Astrocyte (in vitro differentiated cells and primary cell): ENCODE measurements at regions not wholly inside any gene's neighbourhood (a gene's known extent, or its start where the extent isn't known, plus 50 kb on each side); places are given as distances from the start of the nearest gene placed in this dataset.

ENCODE experiments used
- EZH2 ChIP-seq: IDR thresholded peaks from 2 replicates; pipeline ENCODE4 v1.6.1; 2012; ENCODE audit warnings: mild to moderate bottlenecking, low read length, inconsistent platforms; ENCODE audit not compliant: insufficient read depth
- TF ChIP-seq, protein P1 (sequence below): IDR thresholded peaks from 2 replicates; pipeline ENCODE4 v1.5.1; 2011; ENCODE audit warnings: low read depth, mild to moderate bottlenecking, inconsistent platforms, low read length, moderate library complexity; ENCODE audit not compliant: insufficient read depth

DNA sequence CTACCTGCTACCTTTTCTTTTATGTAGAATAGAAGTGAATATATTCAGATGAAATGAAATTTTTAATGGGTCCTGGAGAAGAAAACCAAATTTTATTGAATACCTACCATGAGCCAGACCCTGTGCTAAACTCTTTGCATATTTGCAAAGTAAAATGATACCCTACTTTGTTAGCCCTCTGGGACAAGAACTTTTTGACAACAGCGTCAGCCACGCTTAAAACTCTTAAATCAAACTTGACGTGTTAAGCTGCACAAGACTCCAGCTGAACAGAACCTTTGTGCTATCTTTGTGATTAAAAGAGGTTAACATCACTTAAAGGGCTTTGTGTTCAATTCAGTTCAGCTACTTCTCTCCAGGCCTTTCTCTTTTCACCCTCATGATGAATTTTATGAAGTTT is 316.5 kb downstream of the MEX3B start:
- no peak for TF ChIP-seq EZH2
- TF ChIP-seq, protein P1, sequence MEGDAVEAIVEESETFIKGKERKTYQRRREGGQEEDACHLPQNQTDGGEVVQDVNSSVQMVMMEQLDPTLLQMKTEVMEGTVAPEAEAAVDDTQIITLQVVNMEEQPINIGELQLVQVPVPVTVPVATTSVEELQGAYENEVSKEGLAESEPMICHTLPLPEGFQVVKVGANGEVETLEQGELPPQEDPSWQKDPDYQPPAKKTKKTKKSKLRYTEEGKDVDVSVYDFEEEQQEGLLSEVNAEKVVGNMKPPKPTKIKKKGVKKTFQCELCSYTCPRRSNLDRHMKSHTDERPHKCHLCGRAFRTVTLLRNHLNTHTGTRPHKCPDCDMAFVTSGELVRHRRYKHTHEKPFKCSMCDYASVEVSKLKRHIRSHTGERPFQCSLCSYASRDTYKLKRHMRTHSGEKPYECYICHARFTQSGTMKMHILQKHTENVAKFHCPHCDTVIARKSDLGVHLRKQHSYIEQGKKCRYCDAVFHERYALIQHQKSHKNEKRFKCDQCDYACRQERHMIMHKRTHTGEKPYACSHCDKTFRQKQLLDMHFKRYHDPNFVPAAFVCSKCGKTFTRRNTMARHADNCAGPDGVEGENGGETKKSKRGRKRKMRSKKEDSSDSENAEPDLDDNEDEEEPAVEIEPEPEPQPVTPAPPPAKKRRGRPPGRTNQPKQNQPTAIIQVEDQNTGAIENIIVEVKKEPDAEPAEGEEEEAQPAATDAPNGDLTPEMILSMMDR, result no peak
